AG09319 (cell line): ENCODE measurements at regions not wholly inside any gene's neighbourhood (a gene's known extent, or its start where the extent isn't known, plus 50 kb on each side); places are given as distances from the start of the nearest gene placed in this dataset.
"Not testable (repeated sequence)": the region's sequence is repeated elsewhere in the genome, so short reads cannot be mapped to it uniquely, and the experiment has no call there.

Experiments used
- DNase-seq: peaks from one replicate; pipeline ENCODE4 v3.0.0-alpha.2; 2010; ENCODE audit warnings: low read depth; ENCODE audit errors: extremely low read depth
- CTCF ChIP-seq: IDR thresholded peaks from 2 replicates; pipeline ENCODE4 v1.5.1; 2011; ENCODE audit warnings: low read depth, mild to moderate bottlenecking, inconsistent platforms, low read length, moderate library complexity

- DNase-seq, result no peak
- TF ChIP-seq CTCF, result no peak
Measured at GRCh38 chr3:182410051-182410450, 383.3 kb upstream of the ATP11B start.

- no peak for DNase-seq
- TF ChIP-seq CTCF, result no peak
Measured at GRCh38 chr3:182412066-182412465, 381.2 kb upstream of the ATP11B start.

DNA sequence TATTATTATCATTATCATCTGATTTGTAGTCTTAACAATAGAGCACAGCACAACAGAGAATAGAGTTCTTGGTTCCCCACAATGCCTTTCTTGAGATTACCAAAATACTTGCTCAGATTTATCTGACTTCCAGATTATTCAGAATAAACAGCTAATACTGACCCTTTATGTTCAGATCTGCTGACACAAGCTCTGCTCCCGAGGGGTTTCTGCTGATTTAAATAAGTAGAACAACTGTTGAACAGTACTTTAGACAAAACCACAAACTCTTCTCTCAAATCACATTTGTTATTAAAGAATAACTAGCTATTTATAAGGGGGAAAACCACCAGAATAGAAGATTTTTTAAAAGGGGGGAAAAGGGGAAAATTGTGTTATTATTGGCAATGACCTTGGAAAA, 380.2 kb upstream of the ATP11B start:
- no peak for TF ChIP-seq CTCF

DNA sequence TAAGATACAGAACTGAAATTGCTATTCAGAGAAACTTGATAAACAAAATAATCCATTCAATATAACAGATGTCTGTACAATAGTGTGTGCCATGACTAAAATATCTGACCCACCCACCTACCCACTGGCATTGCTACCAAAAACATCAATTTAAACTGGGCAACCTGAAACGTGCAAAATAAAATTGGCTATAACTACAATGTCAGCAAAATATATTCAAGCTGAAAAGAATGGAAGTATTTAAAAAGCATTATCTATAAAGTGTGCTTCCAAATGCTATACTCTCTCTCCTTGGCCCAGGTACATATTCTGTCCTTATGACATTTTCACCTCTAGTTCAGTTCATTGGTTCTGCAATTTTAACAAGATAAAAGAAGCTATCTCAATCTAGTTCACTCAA, 379.6 kb upstream of the ATP11B start:
- no peak for DNase-seq
- no peak for TF ChIP-seq CTCF

More for the DNA sequence above, 380.2 kb upstream of the ATP11B start:
- no peak for DNase-seq

GRCh38 chr3:182414586-182414985, 378.7 kb upstream of the ATP11B start:
- DNase-seq, result no peak
- TF ChIP-seq CTCF, result no peak

- DNase-seq, result no peak
- no peak for TF ChIP-seq CTCF
Measured at GRCh38 chr3:182420741-182421140, 372.6 kb upstream of the ATP11B start.

- no peak for DNase-seq
Measured at GRCh38 chr3:182424006-182424405, 369.3 kb upstream of the ATP11B start.

DNA sequence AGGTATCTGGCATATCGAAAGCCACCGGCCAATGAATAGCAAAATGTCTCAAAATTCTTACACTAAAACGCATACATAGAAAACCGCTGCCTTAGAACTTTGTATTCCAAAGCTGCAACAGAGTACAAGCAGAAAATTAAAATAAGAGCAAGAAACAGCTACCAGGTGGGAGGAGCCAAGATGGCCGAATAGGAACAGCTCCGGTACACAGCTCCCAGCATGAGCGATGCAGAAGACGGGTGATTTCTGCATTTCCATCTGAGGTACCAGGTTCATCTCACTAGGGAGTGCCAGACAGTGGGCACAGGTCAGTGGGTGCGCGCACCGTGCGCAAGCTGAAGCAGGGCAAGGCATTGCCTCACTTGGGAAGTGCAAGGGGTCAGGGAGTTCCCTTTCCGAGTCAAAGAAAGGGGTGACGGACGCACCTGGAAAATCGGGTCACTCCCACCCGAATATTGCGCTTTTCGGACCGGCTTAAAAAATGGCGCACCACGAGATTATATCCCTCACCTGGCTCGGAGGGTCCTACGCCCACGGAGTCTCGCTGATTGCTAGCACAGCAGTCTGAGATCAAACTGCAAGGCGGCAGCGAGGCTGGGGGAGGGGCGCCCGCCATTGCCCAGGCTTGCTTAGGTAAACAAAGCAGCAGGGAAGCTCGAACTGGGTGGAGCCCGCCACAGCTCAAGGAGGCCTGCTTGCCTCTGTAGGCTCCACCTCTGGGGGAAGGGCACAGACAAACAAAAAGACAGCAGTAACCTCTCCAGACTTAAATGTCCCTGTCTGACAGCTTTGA, 367.2 kb upstream of the ATP11B start:
- not testable (repeated sequence) for DNase-seq

More at GRCh38 chr3:182424006-182424405, 369.3 kb upstream of the ATP11B start:
- TF ChIP-seq CTCF, result no peak

DNA sequence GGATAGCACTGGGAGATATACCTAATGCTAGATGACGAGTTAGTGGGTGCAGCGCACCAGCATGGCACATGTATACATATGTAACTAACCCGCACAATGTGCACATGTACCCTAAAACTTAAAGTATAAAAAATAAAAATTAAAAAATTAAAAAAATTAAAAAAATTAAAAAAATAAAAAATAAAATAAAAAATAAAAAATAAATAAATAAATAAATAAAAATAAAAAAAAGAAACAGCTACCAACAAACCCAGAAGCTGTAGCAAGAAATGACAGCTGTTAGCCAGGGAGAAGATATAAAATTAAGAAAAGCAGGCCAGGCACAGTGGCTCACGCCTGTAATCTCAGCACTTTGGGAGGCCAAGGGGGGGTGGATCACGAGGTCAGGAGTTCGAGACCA, 361.3 kb upstream of the ATP11B start:
- not testable (repeated sequence) for DNase-seq
